Body of pancreas (tissue), 4 donors: ENCODE measurements at regions not wholly inside any gene's neighbourhood (a gene's known extent, or its start where the extent isn't known, plus 50 kb on each side); places are given as distances from the start of the nearest gene placed in this dataset.
"Not testable (repeated sequence)": the region's sequence is repeated elsewhere in the genome, so short reads cannot be mapped to it uniquely, and the experiment has no call there.

Experiments
- ATAC-seq: fragments of 150-250 bp; one replicate; pipeline ENCODE4 v1.9.1; 2016
- DNase-seq, 4 donors: peaks; one replicate each; pipeline ENCODE4 v3.0.0-alpha.2; 2019
- H3K27ac ChIP-seq, 4 donors: fragments of 200-600 bp; sonication (generic); 1 replicate in 3 of 4; 2 replicates in 1 of 4; pipeline versions ENCODE4 v1.5.1 to v1.6.1; 2016 to 2019; ENCODE audit warnings: mild to moderate bottlenecking in 1 of 4, mixed read lengths in 1 of 4, moderate library complexity in 1 of 4
- H3K27me3 ChIP-seq, 2 donors: fragments of 200-600 bp; sonication (generic); one replicate each; pipeline ENCODE4 v1.6.0; 2016; ENCODE audit warnings: mild to moderate bottlenecking in 1 of 2
- H3K36me3 ChIP-seq, 2 donors: fragments of 200-600 bp; sonication (generic); replicated peaks in 1 of 2; 2 replicates each; pipeline ENCODE4 v1.5.1; 2016; ENCODE audit warnings: low read depth in 2 of 2; ENCODE audit not compliant: insufficient read depth in 1 of 2
- H3K4me1 ChIP-seq: fragments of 200-600 bp; sonication (generic); one replicate; pipeline ENCODE4 v1.6.0; 2016
- H3K4me3 ChIP-seq, 2 donors: fragments of 200-600 bp; sonication (generic); 1 replicate in 1 of 2; 2 replicates in 1 of 2; pipeline ENCODE4 v1.5.1; 2016 to 2019
- H3K9me3 ChIP-seq, 3 donors: fragments of 200-600 bp; sonication (generic); 1 replicate in 2 of 3; 2 replicates in 1 of 3; pipeline ENCODE4 v1.5.1; 2016
- CTCF ChIP-seq, 7 experiments: fragments of 450-650 bp in 4 of 7; fragments of 200-600 bp in 3 of 7; sonication (generic) in 3 of 7; IDR thresholded peaks; one replicate each; pipeline ENCODE4 v1.5.1; 2016 to 2019; ENCODE audit warnings: antibody characterized with exemption in 7 of 7
- POLR2A ChIP-seq, 3 donors: fragments of 450-650 bp; IDR thresholded peaks; one replicate each; pipeline ENCODE4 v1.6.1; 2016; ENCODE audit warnings: antibody characterized with exemption in 3 of 3, mild to moderate bottlenecking in 2 of 3
- WGBS, 2 donors: methylation state at CpG; one replicate each; pipeline ENCODE4 v1.1.5; 2017; 5-methylcytosine and 5-hydroxymethylcytosine counted together
- intact Hi-C: fragments of 100-400 bp; cut with DNase I; formaldehyde crosslinking; loops from one replicate; pipeline ENCODE4 v1.15.1; 2023

GRCh38 chr16:26856791-26857190 is 209.9 kb upstream of the C16orf82 start:
- 54 to 60% methylated on average over 4 to 5 of the region's 5 CpGs for WGBS, 2 donors
- Histone ChIP-seq H3K27ac (no peak overlapping the region), H3K36me3 (no peaks in the 10 kb centered on the region), H3K27me3 (no peaks in the 10 kb centered on the region), H3K4me1 (no peaks in the 10 kb centered on the region), H3K9me3 (peaks cover 0 to 18% (median 0%) of the 10 kb centered on the region in 3 donors), H3K4me3 (no peak overlapping the region)
- ATAC-seq (no peak), DNase-seq (no peak)
- no peak for TF ChIP-seq CTCF (IDR thresholded peaks at IDR 0.05)
- no peak for TF ChIP-seq POLR2A (IDR thresholded peaks at IDR 0.05)
- intact Hi-C loops = no loop called here

- Histone ChIP-seq H3K27ac (no peak overlapping the region), H3K4me1 (no peaks in the 10 kb centered on the region), H3K9me3 (peaks cover 0 to 18% (median 0%) of the 10 kb centered on the region in 3 donors), H3K4me3 (no peak overlapping the region), H3K36me3 (no peaks in the 10 kb centered on the region), H3K27me3 (no peaks in the 10 kb centered on the region)
- no peak for ATAC-seq
- 51 to 69% methylated on average over 4 of the region's 4 CpGs for WGBS, 2 donors
- no peak for TF ChIP-seq CTCF (IDR thresholded peaks at IDR 0.05)
- no peak for TF ChIP-seq POLR2A (IDR thresholded peaks at IDR 0.05)
- DNase-seq = no peak
- intact Hi-C loops = no loop called here
These were observed 209.4 kb upstream of the C16orf82 start for GRCh38 chr16:26857371-26857770.

- peaks cover 0 to 18% (median 0%) of the 10 kb centered on the region in 3 donors for H3K9me3 ChIP-seq
- WGBS, 2 donors = 76 to 79% methylated on average over 1 of the region's 1 CpG
- TF ChIP-seq POLR2A (IDR thresholded peaks at IDR 0.05) = no peak
- no peak for TF ChIP-seq CTCF (IDR thresholded peaks at IDR 0.05)
- no peaks in the 10 kb centered on the region for H3K36me3 ChIP-seq
- ATAC-seq = no peak
- intact Hi-C loops = no loop called here
- H3K27me3 ChIP-seq = no peaks in the 10 kb centered on the region
- no peak for DNase-seq
- no peak overlapping the region for H3K27ac ChIP-seq
- no peaks in the 10 kb centered on the region for H3K4me1 ChIP-seq
- H3K4me3 ChIP-seq = no peak overlapping the region
These were observed 206.2 kb upstream of the C16orf82 start for GRCh38 chr16:26860506-26860905.

GRCh38 chr16:26863931-26864330 is 202.8 kb upstream of the C16orf82 start:
- Histone ChIP-seq H3K4me1 (no peaks in the 10 kb centered on the region), H3K9me3 (peaks cover 0 to 18% (median 0%) of the 10 kb centered on the region in 3 donors), H3K27me3 (no peaks in the 10 kb centered on the region), H3K27ac (no peak overlapping the region), H3K4me3 (no peak overlapping the region), H3K36me3 (no peaks in the 10 kb centered on the region)
- DNase-seq = no peak
- intact Hi-C loops = no loop called here
- ATAC-seq = no peak
- 22 to 53% methylated on average over 3 of the region's 3 CpGs for WGBS, 2 donors
- TF ChIP-seq CTCF (IDR thresholded peaks at IDR 0.05) = no peak
- TF ChIP-seq POLR2A (IDR thresholded peaks at IDR 0.05) = no peak

- intact Hi-C loops, DNase-seq, ATAC-seq, H3K4me1 ChIP-seq, H3K27ac ChIP-seq, H3K27me3 ChIP-seq, H3K9me3 ChIP-seq, H3K4me3 ChIP-seq, H3K36me3 ChIP-seq: not testable (repeated sequence)
- 51 to 53% methylated on average over 5 of the region's 5 CpGs for WGBS, 2 donors
These were observed 192.4 kb upstream of the C16orf82 start for GRCh38 chr16:26874318-26874717.
